ENCODE measurements at regions not wholly inside any gene's neighbourhood (a gene's known extent, or its start where the extent isn't known, plus 50 kb on each side); places are given as distances from the start of the nearest gene placed in this dataset.

- no peak for DNase-seq (ENCODE audit: low read depth)
Observed at GRCh38 chr7:54956865-54957264, 62.0 kb upstream of the EGFR start.

GRCh38 chr7:54960517-54960916 lies 58.3 kb upstream of the EGFR start:
- no peak for DNase-seq (ENCODE audit: low read depth)

- no peak for DNase-seq (ENCODE audit: low read depth)
Observed at GRCh38 chr7:54961391-54961790, 57.4 kb upstream of the EGFR start.

GRCh38 chr7:54963155-54963554 lies 55.7 kb upstream of the EGFR start:
- DNase-seq (ENCODE audit: low read depth): no peak

- DNase-seq (ENCODE audit: low read depth): no peak
Observed at GRCh38 chr7:54964136-54964535, 54.7 kb upstream of the EGFR start.

GRCh38 chr7:54967377-54967776 lies 51.4 kb upstream of the EGFR start:
- no peak for DNase-seq (ENCODE audit: low read depth)

GRCh38 chr7:54968018-54968417 lies 50.8 kb upstream of the EGFR start:
- no peak for DNase-seq (ENCODE audit: low read depth)

Data from forelimb muscle (tissue), 1 donor.